ENCODE measurements at regions not wholly inside any gene's neighbourhood (a gene's known extent, or its start where the extent isn't known, plus 50 kb on each side); places are given as distances from the start of the nearest gene placed in this dataset.

GRCh38 chr2:763766-764525, 86.7 kb upstream of the TMEM18 start:
- no peaks in the 10 kb centered on the region for H3F3A ChIP-seq (ENCODE audit: insufficient read depth, low read length)
- no peak overlapping the region for H2AFZ ChIP-seq (ENCODE audit: low read length)
- no peak overlapping the region for H3K9ac ChIP-seq (ENCODE audit: low read length)
- H4K20me1 ChIP-seq (ENCODE audit: insufficient read depth, low read length): no peaks in the 10 kb centered on the region
- H3K9me2 ChIP-seq (replicated peaks; ENCODE audit: insufficient read depth, low read length): no peaks in the 10 kb centered on the region
- no peaks in the 10 kb centered on the region for H3K36me3 ChIP-seq (replicated peaks; ENCODE audit: insufficient read depth, low read length)
- H3K4me1 ChIP-seq (ENCODE audit: low read length): no peaks in the 10 kb centered on the region
- H3K4me2 ChIP-seq (ENCODE audit: low read depth, low read length): no peak overlapping the region
- no peak for TF ChIP-seq EZH2 (optimal IDR thresholded peaks at IDR 0.05; ENCODE audit: low read depth, low read length)
- no peak for TF ChIP-seq CTCF (IDR thresholded peaks at IDR 0.05; ENCODE audit: low read length)
- no peak for TF ChIP-seq EZH2phosphoT487 (IDR thresholded peaks at IDR 0.05; ENCODE audit: low read length)
- DNase-seq: no peak
- H3K4me3 ChIP-seq (ENCODE audit: low read length): no peak overlapping the region
- H3K27me3 ChIP-seq (replicated peaks; ENCODE audit: insufficient read depth, low read length): no peaks in the 10 kb centered on the region
- H3K27ac ChIP-seq (ENCODE audit: low read length): no peak overlapping the region
- H3K79me2 ChIP-seq (ENCODE audit: low read length): no peaks in the 10 kb centered on the region
- no peaks in the 10 kb centered on the region for H3K9me3 ChIP-seq (replicated peaks; ENCODE audit: insufficient read depth, low read length)

DNA sequence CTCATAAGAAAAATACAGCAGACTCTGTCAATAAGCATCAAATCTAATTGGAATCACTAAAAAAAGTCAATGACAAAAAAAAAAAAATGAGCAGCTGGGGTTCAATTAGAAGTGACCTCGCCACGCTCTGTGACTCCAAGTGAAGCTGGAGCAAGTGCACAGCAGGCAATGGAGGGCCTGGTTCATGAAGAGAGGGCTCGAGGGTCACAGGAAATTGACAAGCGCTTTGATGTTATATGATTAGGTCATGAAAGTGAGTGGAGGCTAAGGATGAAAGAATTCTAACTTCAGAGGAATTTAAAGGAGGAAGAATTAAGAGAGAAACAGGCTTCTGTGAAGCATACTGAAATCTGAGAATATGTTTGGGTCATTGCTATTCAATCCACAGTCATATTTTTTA, 85.4 kb upstream of the TMEM18 start:
- Histone ChIP-seq H3K4me3 (ENCODE audit: low read length) (no peak overlapping the region), H3K4me1 (ENCODE audit: low read length) (no peaks in the 10 kb centered on the region)

DNA sequence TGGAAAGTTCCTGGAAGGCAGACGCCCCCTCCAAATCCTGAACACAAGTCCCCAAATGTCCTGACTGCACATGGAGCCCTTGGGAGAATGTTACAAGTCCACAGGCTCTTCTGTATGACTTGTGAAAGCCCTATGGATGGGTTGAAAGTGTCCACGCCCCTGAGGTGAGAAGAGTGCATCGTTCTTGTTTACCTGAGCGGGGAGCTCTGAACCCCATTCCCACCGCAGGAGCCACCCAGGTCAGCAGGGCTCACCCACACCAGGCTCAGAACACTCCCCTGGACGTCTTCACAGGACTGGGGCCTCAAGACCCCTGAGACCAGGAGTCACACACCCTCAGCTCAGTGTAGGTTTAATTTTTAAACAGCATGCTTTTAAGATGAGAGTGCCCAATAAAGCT, 84.2 kb upstream of the TMEM18 start:
- no peaks in the 10 kb centered on the region for H4K20me1 ChIP-seq (ENCODE audit: insufficient read depth, low read length)
- no peaks in the 10 kb centered on the region for H3K9me2 ChIP-seq (replicated peaks; ENCODE audit: insufficient read depth, low read length)
- H3F3A ChIP-seq (ENCODE audit: insufficient read depth, low read length): no peaks in the 10 kb centered on the region
- no peaks in the 10 kb centered on the region for H3K4me1 ChIP-seq (ENCODE audit: low read length)
- H3K27ac ChIP-seq (ENCODE audit: low read length): no peak overlapping the region
- H3K4me3 ChIP-seq (ENCODE audit: low read length): no peak overlapping the region
- no peak overlapping the region for H2AFZ ChIP-seq (ENCODE audit: low read length)
- no peaks in the 10 kb centered on the region for H3K36me3 ChIP-seq (replicated peaks; ENCODE audit: insufficient read depth, low read length)
- DNase-seq: no peak
- H3K9ac ChIP-seq (ENCODE audit: low read length): no peak overlapping the region
- no peaks in the 10 kb centered on the region for H3K27me3 ChIP-seq (replicated peaks; ENCODE audit: insufficient read depth, low read length)
- no peaks in the 10 kb centered on the region for H3K79me2 ChIP-seq (ENCODE audit: low read length)
- H3K9me3 ChIP-seq (replicated peaks; ENCODE audit: insufficient read depth, low read length): no peaks in the 10 kb centered on the region
- no peak for TF ChIP-seq EZH2phosphoT487 (IDR thresholded peaks at IDR 0.05; ENCODE audit: low read length)
- no peak overlapping the region for H3K4me2 ChIP-seq (ENCODE audit: low read depth, low read length)

More for the DNA sequence above, 85.4 kb upstream of the TMEM18 start:
- no peak for DNase-seq
- H3K79me2 ChIP-seq (ENCODE audit: low read length): no peaks in the 10 kb centered on the region
- H3K9me3 ChIP-seq (replicated peaks; ENCODE audit: insufficient read depth, low read length): no peaks in the 10 kb centered on the region
- H3K36me3 ChIP-seq (replicated peaks; ENCODE audit: insufficient read depth, low read length): no peaks in the 10 kb centered on the region
- no peaks in the 10 kb centered on the region for H3K27me3 ChIP-seq (replicated peaks; ENCODE audit: insufficient read depth, low read length)
- H3K9me2 ChIP-seq (replicated peaks; ENCODE audit: insufficient read depth, low read length): no peaks in the 10 kb centered on the region
- H3K9ac ChIP-seq (ENCODE audit: low read length): no peak overlapping the region
- H3K4me2 ChIP-seq (ENCODE audit: low read depth, low read length): no peak overlapping the region
- H4K20me1 ChIP-seq (ENCODE audit: insufficient read depth, low read length): no peaks in the 10 kb centered on the region
- no peak overlapping the region for H2AFZ ChIP-seq (ENCODE audit: low read length)
- no peak overlapping the region for H3K27ac ChIP-seq (ENCODE audit: low read length)
- no peaks in the 10 kb centered on the region for H3F3A ChIP-seq (ENCODE audit: insufficient read depth, low read length)
- TF ChIP-seq CTCF (IDR thresholded peaks at IDR 0.05; ENCODE audit: low read length) (no peak), EZH2phosphoT487 (IDR thresholded peaks at IDR 0.05; ENCODE audit: low read length) (no peak), EZH2 (optimal IDR thresholded peaks at IDR 0.05; ENCODE audit: low read depth, low read length) (no peak)

GRCh38 chr2:760001-760400, 82.8 kb upstream of the TMEM18 start:
- Histone ChIP-seq H3F3A (ENCODE audit: insufficient read depth, low read length) (no peaks in the 10 kb centered on the region), H3K4me1 (ENCODE audit: low read length) (no peaks in the 10 kb centered on the region), H3K36me3 (replicated peaks; ENCODE audit: insufficient read depth, low read length) (no peaks in the 10 kb centered on the region), H3K9me3 (replicated peaks; ENCODE audit: insufficient read depth, low read length) (no peaks in the 10 kb centered on the region), H3K9ac (ENCODE audit: low read length) (no peak overlapping the region), H3K27ac (ENCODE audit: low read length) (no peak overlapping the region), H3K4me2 (ENCODE audit: low read depth, low read length) (no peak overlapping the region), H3K4me3 (ENCODE audit: low read length) (no peak overlapping the region), H4K20me1 (ENCODE audit: insufficient read depth, low read length) (no peaks in the 10 kb centered on the region), H2AFZ (ENCODE audit: low read length) (no peak overlapping the region), H3K9me2 (replicated peaks; ENCODE audit: insufficient read depth, low read length) (no peaks in the 10 kb centered on the region), H3K79me2 (ENCODE audit: low read length) (no peaks in the 10 kb centered on the region), H3K27me3 (replicated peaks; ENCODE audit: insufficient read depth, low read length) (no peaks in the 10 kb centered on the region)
- DNase-seq: no peak
- TF ChIP-seq EZH2 (optimal IDR thresholded peaks at IDR 0.05; ENCODE audit: low read depth, low read length): no peak
- no peak for TF ChIP-seq CTCF (IDR thresholded peaks at IDR 0.05; ENCODE audit: low read length)
- TF ChIP-seq EZH2phosphoT487 (IDR thresholded peaks at IDR 0.05; ENCODE audit: low read length): no peak

All from MM.1S (cell line).